Thyroid gland (tissue), 4 donors: ENCODE measurements at regions not wholly inside any gene's neighbourhood (a gene's known extent, or its start where the extent isn't known, plus 50 kb on each side); places are given as distances from the start of the nearest gene placed in this dataset.
A peak's percentile ranks its signal among the peaks of the same experiment; 100 is the strongest.
"Not testable (repeated sequence)": the region's sequence is repeated elsewhere in the genome, so short reads cannot be mapped to it uniquely, and the experiment has no call there.

Experiments
- DNase-seq, 2 donors: peaks; one replicate each; pipeline ENCODE4 v3.0.0-alpha.2; 2019
- H3K27ac ChIP-seq, 3 donors: fragments of 200-600 bp; sonication (generic); 1 replicate in 2 of 3; 2 replicates in 1 of 3; pipeline ENCODE4 v1.5.1; 2016 to 2019; ENCODE audit warnings: mild to moderate bottlenecking in 1 of 3, moderate library complexity in 1 of 3
- H3K27me3 ChIP-seq: fragments of 200-600 bp; sonication (generic); one replicate; pipeline ENCODE4 v1.5.1; 2019
- H3K36me3 ChIP-seq, 2 donors: fragments of 200-600 bp; sonication (generic); one replicate each; pipeline ENCODE4 v1.5.1; 2016 to 2019
- H3K4me1 ChIP-seq, 2 donors: fragments of 200-600 bp; sonication (generic); one replicate each; pipeline ENCODE4 v1.5.1; 2017 to 2019
- H3K4me3 ChIP-seq, 3 donors: fragments of 200-600 bp; sonication (generic); replicated peaks in 1 of 3; 1 replicate in 2 of 3; 2 replicates in 1 of 3; pipeline ENCODE4 v1.5.1; 2016; ENCODE audit warnings: mild to moderate bottlenecking in 1 of 3
- H3K9me3 ChIP-seq: fragments of 200-600 bp; sonication (generic); one replicate; pipeline ENCODE4 v1.5.1; 2017
- CTCF ChIP-seq, 6 experiments: fragments of 200-600 bp in 3 of 6; fragments of 450-650 bp in 3 of 6; sonication (generic) in 3 of 6; IDR thresholded peaks; one replicate each; pipeline ENCODE4 v1.5.1; 2016 to 2019; ENCODE audit warnings: antibody characterized with exemption in 6 of 6, mild to moderate bottlenecking in 2 of 6, inconsistent platforms in 1 of 6, moderate library complexity in 1 of 6
- POLR2A ChIP-seq, 2 donors: fragments of 450-650 bp; IDR thresholded peaks; one replicate each; pipeline ENCODE4 v1.6.1; 2017; ENCODE audit warnings: antibody characterized with exemption in 2 of 2, mild to moderate bottlenecking in 2 of 2, moderate library complexity in 1 of 2
- WGBS, 2 donors: methylation state at CpG; one replicate each; pipeline ENCODE4 v1.1.5; 2017; 5-methylcytosine and 5-hydroxymethylcytosine counted together
- intact Hi-C: fragments of 100-400 bp; cut with DNase I; formaldehyde crosslinking; loops from one replicate; pipeline ENCODE4 v1.15.1; 2023

GRCh38 chr7:55308186-55308929 is 56.8 kb upstream of the LANCL2 start:
- TF ChIP-seq POLR2A (IDR thresholded peaks at IDR 0.05): no peak
- TF ChIP-seq CTCF (IDR thresholded peaks at IDR 0.05): no peak
- H3K27me3 ChIP-seq: no peaks in the 10 kb centered on the region
- 78 to 89% methylated on average over 3 of the region's 3 CpGs for WGBS, 2 donors
- no peaks in the 10 kb centered on the region for H3K9me3 ChIP-seq
- H3K4me3 ChIP-seq: no peak overlapping the region
- H3K4me1 ChIP-seq: no peaks in the 10 kb centered on the region
- intact Hi-C loops: no loop called here
- no peak for DNase-seq
- no peak overlapping the region for H3K27ac ChIP-seq
- H3K36me3 ChIP-seq: no peaks in the 10 kb centered on the region

GRCh38 chr7:55309040-55309991 is 55.8 kb upstream of the LANCL2 start:
- Histone ChIP-seq H3K27me3 (no peaks in the 10 kb centered on the region), H3K9me3 (no peaks in the 10 kb centered on the region), H3K4me3 (no peak overlapping the region), H3K4me1 (no peaks in the 10 kb centered on the region), H3K36me3 (no peaks in the 10 kb centered on the region), H3K27ac (no peak overlapping the region)
- intact Hi-C loops: no loop called here
- DNase-seq: peak; percentile 2 to 15
- WGBS, 2 donors: 93% methylated on average over 17 of the region's 17 CpGs
- TF ChIP-seq CTCF (IDR thresholded peaks at IDR 0.05) (no peak), POLR2A (IDR thresholded peaks at IDR 0.05) (no peak)

- TF ChIP-seq CTCF (IDR thresholded peaks at IDR 0.05) (no peak), POLR2A (IDR thresholded peaks at IDR 0.05) (no peak)
- no peaks in the 10 kb centered on the region for H3K27me3 ChIP-seq
- no peak overlapping the region for H3K27ac ChIP-seq
- no peak for DNase-seq
- no peaks in the 10 kb centered on the region for H3K4me1 ChIP-seq
- no peaks in the 10 kb centered on the region for H3K9me3 ChIP-seq
- WGBS, 2 donors: 79 to 82% methylated on average over 8 of the region's 8 CpGs
- no peaks in the 10 kb centered on the region for H3K36me3 ChIP-seq
- intact Hi-C loops: no loop called here
- H3K4me3 ChIP-seq: no peak overlapping the region
These were observed 54.7 kb upstream of the LANCL2 start for GRCh38 chr7:55310287-55311025.

GRCh38 chr7:55311892-55312291 is 53.2 kb upstream of the LANCL2 start:
- DNase-seq, H3K27me3 ChIP-seq, intact Hi-C loops, H3K36me3 ChIP-seq, H3K4me3 ChIP-seq, H3K4me1 ChIP-seq, H3K9me3 ChIP-seq, H3K27ac ChIP-seq: not testable (repeated sequence)
- WGBS, 2 donors: 0 to 68% methylated on average over 1 to 5 of the region's 27 CpGs

GRCh38 chr7:55313671-55314070 is 51.5 kb upstream of the LANCL2 start:
- H3K4me3 ChIP-seq, H3K36me3 ChIP-seq, H3K27me3 ChIP-seq, H3K27ac ChIP-seq, DNase-seq, H3K4me1 ChIP-seq, H3K9me3 ChIP-seq, intact Hi-C loops: not testable (repeated sequence)
- 76 to 90% methylated on average over 5 of the region's 5 CpGs for WGBS, 2 donors
